ENCODE measurements at regions not wholly inside any gene's neighbourhood (a gene's known extent, or its start where the extent isn't known, plus 50 kb on each side); places are given as distances from the start of the nearest gene placed in this dataset.
"Not testable (repeated sequence)": the region's sequence is repeated elsewhere in the genome, so short reads cannot be mapped to it uniquely, and the experiment has no call there.

GRCh38 chr12:131636266-131636665 is 74.6 kb upstream of the SFSWAP start:
- no peak for DNase-seq

DNA sequence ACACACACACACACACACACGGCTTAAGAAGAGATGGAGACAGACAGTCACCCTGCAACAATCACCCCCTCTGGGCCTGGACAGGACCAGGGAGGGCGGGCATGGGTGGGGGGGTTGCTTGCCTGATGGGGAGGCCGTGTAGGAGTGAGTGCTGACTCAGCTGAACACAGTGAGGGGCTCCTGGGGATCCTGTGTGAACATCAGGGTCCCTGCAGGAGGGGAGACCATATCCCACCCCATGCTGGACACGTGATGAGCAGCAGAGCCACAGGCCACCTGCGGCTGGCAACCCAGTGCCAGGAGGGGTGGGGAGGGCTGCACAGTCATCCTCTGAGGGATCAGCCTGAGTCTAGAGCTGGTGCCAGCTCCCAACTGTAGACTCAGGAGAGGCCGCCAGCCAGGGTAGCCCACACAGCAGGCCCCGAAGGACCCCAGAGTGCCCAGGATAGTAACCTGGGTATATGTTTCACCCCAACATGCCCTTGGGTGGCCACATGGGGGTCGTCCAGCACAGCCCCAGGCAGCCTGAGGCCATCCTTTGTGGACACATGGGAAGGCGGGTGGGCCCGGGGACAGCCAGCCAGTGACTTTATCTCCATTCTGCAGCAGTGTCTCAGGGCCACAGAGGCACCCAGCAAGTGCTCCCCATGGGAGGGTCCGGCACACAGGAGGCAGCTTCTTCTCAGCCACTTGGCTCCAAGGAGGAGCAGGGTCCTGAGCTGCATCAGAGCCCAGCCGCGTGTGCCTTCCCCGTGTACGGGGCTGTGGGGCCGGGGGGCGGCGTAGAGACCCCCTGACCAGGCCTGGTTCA is 73.7 kb upstream of the SFSWAP start:
- no peak for DNase-seq

DNA sequence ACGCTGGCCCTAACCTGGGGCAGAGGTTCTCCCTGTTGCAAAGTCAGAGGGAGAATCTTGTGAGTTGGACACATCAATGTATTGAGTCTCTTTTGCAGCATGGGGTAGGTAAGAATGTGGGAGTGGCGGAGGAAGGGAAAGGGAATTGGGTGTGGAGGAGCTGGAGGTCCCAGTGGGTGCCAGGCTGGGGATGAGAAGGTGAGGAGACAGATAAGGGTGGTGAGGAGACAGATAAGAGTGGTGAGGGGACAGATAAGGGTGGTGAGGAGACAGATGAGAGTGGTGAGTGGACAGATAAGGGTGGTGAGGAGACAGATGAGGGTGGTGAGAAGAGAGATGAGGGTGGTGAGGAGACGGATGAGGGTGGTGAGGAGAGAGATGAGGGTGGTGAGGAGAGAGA is 72.9 kb upstream of the SFSWAP start:
- no peak for DNase-seq

- no peak for DNase-seq
Observed at GRCh38 chr12:131639270-131639940, 71.5 kb upstream of the SFSWAP start.

DNA sequence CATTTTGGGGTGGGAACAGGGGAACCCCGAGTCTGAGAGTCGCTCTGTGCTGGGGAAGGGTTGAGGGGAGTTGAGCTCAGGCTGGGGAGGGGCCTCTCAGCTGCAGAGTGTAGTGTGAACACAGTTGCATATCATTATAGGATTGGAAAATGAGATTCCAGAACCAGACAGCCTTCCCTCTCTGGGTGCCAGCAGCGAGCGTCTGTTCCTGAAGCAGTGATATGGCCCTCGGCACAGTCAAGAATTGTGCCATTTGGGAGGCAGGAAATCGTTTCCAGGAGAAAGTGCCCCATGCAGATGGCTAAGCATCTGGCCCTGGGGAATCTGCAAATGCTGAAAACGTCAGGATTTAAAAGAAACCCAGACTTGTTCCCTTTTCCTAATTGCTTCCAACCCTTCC is 70.4 kb upstream of the SFSWAP start:
- peak in 1 of 14 donors; percentile 86 for DNase-seq

DNA sequence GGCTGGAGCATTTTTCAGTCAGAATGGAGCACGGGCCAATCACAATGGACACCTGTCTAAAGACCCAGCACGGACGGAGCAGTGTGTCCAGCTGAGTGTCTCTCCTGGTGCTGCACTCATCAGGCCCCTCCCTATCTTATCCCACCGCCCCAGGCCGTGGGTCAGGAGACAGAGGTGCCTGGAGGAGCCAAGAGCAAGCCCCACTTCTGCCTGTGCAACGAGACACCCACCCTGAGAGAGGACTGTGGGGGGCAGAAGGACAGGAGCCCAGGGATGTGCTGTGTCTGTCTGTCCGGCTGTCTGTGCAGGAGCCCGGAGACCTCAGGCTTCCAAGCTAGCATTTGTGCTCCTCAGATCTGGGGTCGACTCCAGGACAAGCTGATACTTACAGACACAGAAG is 69.6 kb upstream of the SFSWAP start:
- no peak for DNase-seq

- no peak for DNase-seq
Observed at GRCh38 chr12:131642101-131642540, 68.8 kb upstream of the SFSWAP start.

DNA sequence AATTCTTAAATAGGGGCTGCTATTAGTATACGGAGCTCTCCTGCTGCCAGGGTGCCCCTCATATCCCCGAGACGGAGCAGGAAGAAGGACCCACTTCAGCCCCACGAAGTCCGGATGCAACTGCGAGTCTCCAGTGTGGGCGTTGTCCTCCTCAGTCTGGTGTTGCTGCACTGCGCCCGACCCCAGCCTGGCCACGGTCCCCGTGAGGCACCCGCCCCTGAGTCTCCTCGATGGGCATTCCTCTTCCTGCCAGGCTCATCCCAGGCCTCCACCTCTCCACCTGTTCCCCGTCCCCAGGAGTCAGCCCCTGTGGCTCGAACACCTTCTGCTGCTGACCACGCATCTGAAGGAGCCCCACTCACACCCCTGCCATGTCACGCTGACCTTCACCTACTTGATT is 68.1 kb upstream of the SFSWAP start:
- DNase-seq: no peak

GRCh38 chr12:131643631-131644452 is 67.0 kb upstream of the SFSWAP start:
- DNase-seq: peak in 1 of 14 donors; percentile 80

- no peak for DNase-seq
Observed at GRCh38 chr12:131644481-131644880, 66.4 kb upstream of the SFSWAP start.

DNA sequence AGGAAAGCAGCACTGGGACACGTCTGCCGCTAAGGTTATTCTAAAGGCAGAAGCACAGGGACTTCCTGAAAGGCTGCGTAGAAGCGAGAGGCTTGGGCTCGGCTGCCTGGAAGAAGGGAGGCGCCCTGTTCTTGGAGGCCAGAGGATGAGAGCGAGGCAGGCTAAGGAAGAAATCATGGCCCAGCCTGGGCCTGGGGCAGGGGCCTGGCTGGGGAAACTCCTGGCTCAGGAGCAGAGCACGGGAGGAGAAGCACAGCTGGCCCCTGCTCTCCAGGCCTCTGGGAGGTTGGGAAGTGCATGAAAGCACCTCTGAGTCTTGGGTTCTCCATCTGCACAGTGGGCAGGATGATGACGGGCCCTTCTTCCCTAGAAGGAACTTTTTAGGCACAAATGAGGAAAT is 66.0 kb upstream of the SFSWAP start:
- DNase-seq: not testable (repeated sequence)

GRCh38 chr12:131645557-131645956 is 65.3 kb upstream of the SFSWAP start:
- DNase-seq: peak in 1 of 14 donors; percentile 28

DNA sequence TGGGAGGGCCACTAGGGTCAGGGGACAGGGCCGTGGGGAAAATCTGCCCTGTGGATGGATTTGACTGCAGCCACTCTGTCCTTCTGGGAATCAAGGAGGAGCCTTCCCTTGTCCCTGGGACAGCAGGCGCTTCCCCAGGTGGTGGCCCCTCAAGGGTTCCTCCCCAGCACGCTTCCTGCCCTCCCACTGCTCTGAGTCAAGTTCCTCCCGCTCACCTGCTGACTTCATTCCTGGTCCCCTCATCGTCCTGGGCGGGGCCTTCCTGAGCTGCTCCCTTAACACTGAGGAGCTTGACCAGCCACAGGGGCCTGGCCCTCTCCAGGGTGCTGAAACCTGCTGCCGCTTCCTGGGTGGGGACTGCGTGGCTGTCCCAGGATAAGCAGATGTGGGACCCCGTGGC is 64.4 kb upstream of the SFSWAP start:
- DNase-seq: not testable (repeated sequence)

GRCh38 chr12:131647667-131648066 is 63.2 kb upstream of the SFSWAP start:
- DNase-seq: no peak

DNA sequence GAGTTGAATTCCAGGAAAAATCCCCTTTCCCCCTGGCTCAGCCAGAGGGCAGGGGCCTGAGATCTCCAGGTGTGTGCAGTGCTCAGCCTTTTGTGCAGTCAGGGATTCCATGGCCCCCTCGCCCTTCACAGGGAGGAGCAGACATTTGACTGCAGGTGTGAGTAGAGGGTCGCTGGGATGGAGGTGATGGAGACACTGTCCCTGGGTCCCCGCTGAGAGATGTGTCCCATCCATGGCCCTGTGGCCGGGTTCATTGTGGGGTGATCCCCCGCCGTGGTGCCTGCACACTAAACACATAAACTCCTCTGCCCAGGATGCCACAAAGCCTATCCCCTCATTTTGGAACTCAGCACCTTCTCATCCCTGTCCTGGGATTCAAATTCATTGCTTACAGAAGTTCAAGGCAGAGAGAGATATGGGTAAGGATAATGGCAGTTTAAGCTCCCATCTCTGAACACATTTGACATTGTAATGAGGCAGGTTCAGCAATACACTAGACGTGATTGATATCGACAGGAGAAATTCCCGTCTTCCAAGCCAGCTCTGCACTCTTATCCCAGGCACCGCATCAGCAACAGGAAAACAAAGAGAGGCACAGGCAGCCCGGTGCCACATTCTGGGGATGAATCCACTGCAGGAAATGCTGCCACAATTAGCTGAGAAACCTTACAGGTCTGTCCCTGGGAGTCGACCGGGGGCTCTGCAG is 55.3 kb upstream of the SFSWAP start:
- not testable (repeated sequence) for DNase-seq

GRCh38 chr12:131656796-131657195 is 54.1 kb upstream of the SFSWAP start:
- not testable (repeated sequence) for DNase-seq

GRCh38 chr12:131658605-131659004 is 52.3 kb upstream of the SFSWAP start:
- not testable (repeated sequence) for DNase-seq

- not testable (repeated sequence) for DNase-seq
Observed at GRCh38 chr12:131659484-131659883, 51.4 kb upstream of the SFSWAP start.

DNA sequence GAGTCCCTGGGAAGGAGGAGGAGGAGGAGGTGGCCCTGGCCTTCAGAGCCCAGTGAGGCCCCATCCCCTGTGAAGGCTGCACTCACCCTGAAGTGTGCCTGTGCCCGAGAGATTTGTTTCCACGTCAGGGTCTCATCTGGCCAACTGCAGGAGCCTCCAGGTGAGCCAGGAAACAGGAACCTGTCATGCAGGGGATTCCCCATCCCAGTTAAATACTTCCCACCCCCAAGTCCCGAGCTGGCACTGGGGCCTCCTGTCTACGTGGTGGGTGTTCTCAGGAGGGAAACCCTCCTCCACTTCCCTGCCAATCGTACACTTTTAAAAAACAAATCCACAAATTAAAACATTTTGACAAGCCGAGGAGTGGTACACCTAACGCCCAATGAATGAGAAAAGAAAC is 50.9 kb upstream of the SFSWAP start:
- DNase-seq: not testable (repeated sequence)

DNA sequence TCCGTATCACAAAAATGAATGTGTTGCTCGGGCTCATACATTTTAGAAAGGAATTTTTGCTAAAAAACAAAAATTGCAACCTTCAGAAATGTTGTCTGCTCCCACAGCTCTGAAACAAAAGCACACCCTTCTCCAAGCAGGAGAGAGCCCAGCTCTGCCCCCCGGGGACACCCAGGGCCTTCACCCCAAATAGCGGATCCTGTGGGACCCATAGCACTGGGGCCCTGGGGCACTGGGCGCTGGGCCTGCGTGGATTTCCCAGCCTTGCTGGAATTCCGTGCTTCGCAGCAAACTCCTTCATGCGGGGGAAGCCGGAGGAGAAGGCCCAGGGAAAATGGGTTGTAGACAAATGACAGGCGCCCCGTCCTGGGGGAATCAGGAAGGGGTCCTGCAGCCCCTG is 50.5 kb upstream of the SFSWAP start:
- not testable (repeated sequence) for DNase-seq

Data from C1 segment of cervical spinal cord (tissue), 14 donors.